VCaP (cell line): ENCODE measurements at regions not wholly inside any gene's neighbourhood (a gene's known extent, or its start where the extent isn't known, plus 50 kb on each side); places are given as distances from the start of the nearest gene placed in this dataset.
"Not testable (repeated sequence)": the region's sequence is repeated elsewhere in the genome, so short reads cannot be mapped to it uniquely, and the experiment has no call there.

Experiments
- H3K27ac ChIP-seq: fragments of 450-650 bp; 2 replicates; pipeline ENCODE4 v1.5.1; 2017
- CTCF ChIP-seq: fragments of 450-650 bp; conservative IDR thresholded peaks from 2 replicates; pipeline ENCODE4 v1.5.1; 2017; ENCODE audit warnings: mild to moderate bottlenecking, moderate library complexity

- no peak overlapping the region for H3K27ac ChIP-seq
- TF ChIP-seq CTCF: no peak
Measured at GRCh38 chr6:15152700-15153099, 93.2 kb upstream of the JARID2 start.

GRCh38 chr6:15153191-15153590, 92.7 kb upstream of the JARID2 start:
- H3K27ac ChIP-seq: no peak overlapping the region
- TF ChIP-seq CTCF: no peak

- no peak overlapping the region for H3K27ac ChIP-seq
- TF ChIP-seq CTCF: no peak
Measured at GRCh38 chr6:15157479-15157878, 88.4 kb upstream of the JARID2 start.

GRCh38 chr6:15158821-15159619, 86.8 kb upstream of the JARID2 start:
- no peak for TF ChIP-seq CTCF
- H3K27ac ChIP-seq: no peak overlapping the region

- no peak overlapping the region for H3K27ac ChIP-seq
- TF ChIP-seq CTCF: no peak
Measured at GRCh38 chr6:15160812-15161211, 85.1 kb upstream of the JARID2 start.

GRCh38 chr6:15164855-15165254, 81.0 kb upstream of the JARID2 start:
- H3K27ac ChIP-seq: not testable (repeated sequence)

- no peak overlapping the region for H3K27ac ChIP-seq
- no peak for TF ChIP-seq CTCF
Measured at GRCh38 chr6:15166121-15166520, 79.7 kb upstream of the JARID2 start.

GRCh38 chr6:15170126-15170525, 75.7 kb upstream of the JARID2 start:
- H3K27ac ChIP-seq: no peak overlapping the region
- no peak for TF ChIP-seq CTCF
